ENCODE measurements at regions not wholly inside any gene's neighbourhood (a gene's known extent, or its start where the extent isn't known, plus 50 kb on each side); places are given as distances from the start of the nearest gene placed in this dataset.

DNA sequence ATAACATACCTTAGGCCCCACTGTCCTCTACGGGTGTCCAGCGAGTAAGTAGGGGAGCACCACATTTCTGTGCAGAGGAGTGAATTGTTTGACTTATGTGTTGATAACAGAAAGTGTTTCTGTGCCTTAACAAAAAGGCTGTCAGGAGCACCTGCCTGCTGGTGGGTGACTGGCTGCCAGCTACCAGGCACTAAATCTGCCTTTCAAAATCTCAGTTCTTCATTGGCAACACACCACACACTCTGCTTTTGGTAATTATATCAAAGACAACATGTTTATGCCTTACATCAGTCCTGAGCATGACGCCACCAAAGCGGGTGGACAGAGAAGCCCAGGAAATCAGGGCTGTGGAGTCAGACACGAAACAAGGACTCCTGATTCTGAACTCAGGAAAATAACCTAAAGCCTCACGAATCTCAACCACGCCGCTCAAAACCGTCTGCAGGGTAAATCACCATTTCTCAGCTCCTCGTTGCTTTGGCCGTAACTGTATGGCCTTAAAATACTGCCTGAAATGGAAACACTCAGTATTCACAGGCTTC, 105.2 kb upstream of the SOX1 start:
- no peak for DNase-seq
- Histone ChIP-seq H3K4me3 (ENCODE audit: low read depth, low read length) (no peak overlapping the region), H3K27me3 (peaks cover 68% of the 10 kb centered on the region), H3K36me3 (no peaks in the 10 kb centered on the region), H3K9me3 (no peaks in the 10 kb centered on the region), H3K4me1 (no peaks in the 10 kb centered on the region)
- TF ChIP-seq, protein P1, sequence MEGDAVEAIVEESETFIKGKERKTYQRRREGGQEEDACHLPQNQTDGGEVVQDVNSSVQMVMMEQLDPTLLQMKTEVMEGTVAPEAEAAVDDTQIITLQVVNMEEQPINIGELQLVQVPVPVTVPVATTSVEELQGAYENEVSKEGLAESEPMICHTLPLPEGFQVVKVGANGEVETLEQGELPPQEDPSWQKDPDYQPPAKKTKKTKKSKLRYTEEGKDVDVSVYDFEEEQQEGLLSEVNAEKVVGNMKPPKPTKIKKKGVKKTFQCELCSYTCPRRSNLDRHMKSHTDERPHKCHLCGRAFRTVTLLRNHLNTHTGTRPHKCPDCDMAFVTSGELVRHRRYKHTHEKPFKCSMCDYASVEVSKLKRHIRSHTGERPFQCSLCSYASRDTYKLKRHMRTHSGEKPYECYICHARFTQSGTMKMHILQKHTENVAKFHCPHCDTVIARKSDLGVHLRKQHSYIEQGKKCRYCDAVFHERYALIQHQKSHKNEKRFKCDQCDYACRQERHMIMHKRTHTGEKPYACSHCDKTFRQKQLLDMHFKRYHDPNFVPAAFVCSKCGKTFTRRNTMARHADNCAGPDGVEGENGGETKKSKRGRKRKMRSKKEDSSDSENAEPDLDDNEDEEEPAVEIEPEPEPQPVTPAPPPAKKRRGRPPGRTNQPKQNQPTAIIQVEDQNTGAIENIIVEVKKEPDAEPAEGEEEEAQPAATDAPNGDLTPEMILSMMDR (IDR thresholded peaks at IDR 0.05; ENCODE audit: low read depth, low read length) = no peak

- H3K36me3 ChIP-seq = no peaks in the 10 kb centered on the region
- peaks cover 68% of the 10 kb centered on the region for H3K27me3 ChIP-seq
- no peak for DNase-seq
- no peak overlapping the region for H3K4me3 ChIP-seq (ENCODE audit: low read depth, low read length)
- TF ChIP-seq, protein P1 (IDR thresholded peaks at IDR 0.05; ENCODE audit: low read depth, low read length) = no peak
- H3K9me3 ChIP-seq = no peaks in the 10 kb centered on the region
- H3K4me1 ChIP-seq = no peaks in the 10 kb centered on the region
Observed at GRCh38 chr13:111962431-111962891, 104.5 kb upstream of the SOX1 start.

GRCh38 chr13:111963031-111963430, 103.9 kb upstream of the SOX1 start:
- peaks cover 69% of the 10 kb centered on the region for H3K27me3 ChIP-seq
- TF ChIP-seq, protein P1 (IDR thresholded peaks at IDR 0.05; ENCODE audit: low read depth, low read length) = no peak
- H3K4me1 ChIP-seq = no peaks in the 10 kb centered on the region
- H3K9me3 ChIP-seq = no peaks in the 10 kb centered on the region
- H3K4me3 ChIP-seq (ENCODE audit: low read depth, low read length) = no peak overlapping the region
- no peak for DNase-seq
- no peaks in the 10 kb centered on the region for H3K36me3 ChIP-seq

GRCh38 chr13:111964411-111965035, 102.4 kb upstream of the SOX1 start:
- no peak for DNase-seq
- Histone ChIP-seq H3K27me3 (peaks cover 68% of the 10 kb centered on the region), H3K4me3 (ENCODE audit: low read depth, low read length) (no peak overlapping the region), H3K36me3 (no peaks in the 10 kb centered on the region), H3K9me3 (no peaks in the 10 kb centered on the region), H3K4me1 (no peaks in the 10 kb centered on the region)
- TF ChIP-seq, protein P1 (IDR thresholded peaks at IDR 0.05; ENCODE audit: low read depth, low read length) = no peak

GRCh38 chr13:111965466-111966214, 101.3 kb upstream of the SOX1 start:
- no peaks in the 10 kb centered on the region for H3K4me1 ChIP-seq
- no peak for DNase-seq
- peaks cover 75% of the 10 kb centered on the region for H3K27me3 ChIP-seq
- H3K9me3 ChIP-seq = no peaks in the 10 kb centered on the region
- H3K36me3 ChIP-seq = no peaks in the 10 kb centered on the region
- H3K4me3 ChIP-seq (ENCODE audit: low read depth, low read length) = no peak overlapping the region
- TF ChIP-seq, protein P1 (IDR thresholded peaks at IDR 0.05; ENCODE audit: low read depth, low read length) = no peak

DNA sequence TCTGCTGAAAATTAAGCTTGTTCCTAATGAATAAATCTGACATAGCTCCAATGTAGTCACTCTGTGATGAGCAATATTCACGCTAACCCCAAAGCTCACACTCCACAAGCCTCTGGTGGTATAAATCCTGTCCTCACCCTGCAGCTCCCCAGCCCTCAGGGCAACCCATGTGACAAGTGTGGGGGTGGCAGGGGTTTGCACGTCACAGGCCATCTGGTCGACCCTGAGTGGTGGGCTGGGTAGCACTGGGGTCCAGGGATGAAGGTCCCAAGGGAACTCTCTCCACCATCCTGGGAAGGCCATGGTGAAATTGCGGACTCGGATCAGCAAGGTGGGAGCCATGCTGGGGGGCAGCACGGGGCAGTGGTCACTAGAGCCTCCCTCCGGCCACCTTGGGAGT, 100.0 kb upstream of the SOX1 start:
- Histone ChIP-seq H3K4me1 (no peaks in the 10 kb centered on the region), H3K27me3 (peaks cover 78% of the 10 kb centered on the region), H3K4me3 (ENCODE audit: low read depth, low read length) (no peak overlapping the region), H3K9me3 (no peaks in the 10 kb centered on the region), H3K36me3 (no peaks in the 10 kb centered on the region)
- TF ChIP-seq, protein P1 (IDR thresholded peaks at IDR 0.05; ENCODE audit: low read depth, low read length) = no peak
- no peak for DNase-seq

All from BE2C (cell line).